Progenitor cell of endocrine pancreas (in vitro differentiated cells): ENCODE measurements at regions not wholly inside any gene's neighbourhood (a gene's known extent, or its start where the extent isn't known, plus 50 kb on each side); places are given as distances from the start of the nearest gene placed in this dataset.

Experiments
- DNase-seq: peaks from one replicate; pipeline ENCODE4 v3.0.0; 2021; ENCODE audit warnings: low spot score; ENCODE audit not compliant: unreplicated experiment
- H3K27ac Mint-ChIP-seq: 2 replicates; pipeline ENCODE4 v1.8.0; 2021; ENCODE audit warnings: mild to moderate bottlenecking, moderate library complexity, mixed read lengths
- H3K27me3 Mint-ChIP-seq: 2 replicates; pipeline ENCODE4 v1.8.0; 2021; ENCODE audit warnings: mixed read lengths
- H3K36me3 Mint-ChIP-seq: 2 replicates; pipeline ENCODE4 v1.8.0; 2022; ENCODE audit warnings: mixed read lengths; ENCODE audit not compliant: insufficient read depth
- H3K4me1 Mint-ChIP-seq: 2 replicates; pipeline ENCODE4 v1.8.0; 2021; ENCODE audit warnings: low read depth, mixed read lengths
- H3K4me3 Mint-ChIP-seq: 2 replicates; pipeline ENCODE4 v1.8.0; 2021; ENCODE audit warnings: low read depth, mild to moderate bottlenecking, moderate library complexity, mixed read lengths
- H3K9me3 Mint-ChIP-seq: 2 replicates; pipeline ENCODE4 v1.8.0; 2021; ENCODE audit warnings: low read depth, mixed read lengths
- TF ChIP-seq, protein P1 (sequence below): fragments of 200-600 bp; sonication (generic); IDR thresholded peaks from one replicate; pipeline ENCODE4 v1.5.0; 2021; ENCODE audit warnings: antibody characterized with exemption, mild to moderate bottlenecking; ENCODE audit not compliant: unreplicated experiment

DNA sequence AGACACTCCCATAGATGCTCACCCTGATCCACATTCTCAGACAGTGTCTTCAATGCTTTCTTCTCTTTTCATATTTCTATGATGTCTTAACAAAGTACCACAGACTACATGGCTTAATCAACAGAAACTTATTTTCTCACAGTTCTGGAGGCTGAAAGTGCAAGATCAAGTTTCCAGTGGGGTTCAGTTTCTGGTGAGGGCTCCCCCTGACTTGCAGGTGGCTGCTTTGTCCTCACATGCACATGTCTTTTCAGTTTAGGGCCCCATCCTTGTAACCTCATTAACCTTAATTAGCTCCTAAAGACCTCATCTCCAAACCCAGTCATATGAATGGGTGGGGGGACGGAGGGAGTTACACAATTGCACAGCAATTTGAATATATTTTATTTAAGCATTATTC, 335.8 kb downstream of the AASDHPPT start:
- Mint-ChIP-seq H3K4me3 (no peak overlapping the region), H3K27me3 (no peaks in the 10 kb centered on the region), H3K9me3 (no peaks in the 10 kb centered on the region), H3K27ac (no peak overlapping the region), H3K36me3 (no peaks in the 10 kb centered on the region), H3K4me1 (peaks cover 7% of the 10 kb centered on the region)
- TF ChIP-seq, protein P1, sequence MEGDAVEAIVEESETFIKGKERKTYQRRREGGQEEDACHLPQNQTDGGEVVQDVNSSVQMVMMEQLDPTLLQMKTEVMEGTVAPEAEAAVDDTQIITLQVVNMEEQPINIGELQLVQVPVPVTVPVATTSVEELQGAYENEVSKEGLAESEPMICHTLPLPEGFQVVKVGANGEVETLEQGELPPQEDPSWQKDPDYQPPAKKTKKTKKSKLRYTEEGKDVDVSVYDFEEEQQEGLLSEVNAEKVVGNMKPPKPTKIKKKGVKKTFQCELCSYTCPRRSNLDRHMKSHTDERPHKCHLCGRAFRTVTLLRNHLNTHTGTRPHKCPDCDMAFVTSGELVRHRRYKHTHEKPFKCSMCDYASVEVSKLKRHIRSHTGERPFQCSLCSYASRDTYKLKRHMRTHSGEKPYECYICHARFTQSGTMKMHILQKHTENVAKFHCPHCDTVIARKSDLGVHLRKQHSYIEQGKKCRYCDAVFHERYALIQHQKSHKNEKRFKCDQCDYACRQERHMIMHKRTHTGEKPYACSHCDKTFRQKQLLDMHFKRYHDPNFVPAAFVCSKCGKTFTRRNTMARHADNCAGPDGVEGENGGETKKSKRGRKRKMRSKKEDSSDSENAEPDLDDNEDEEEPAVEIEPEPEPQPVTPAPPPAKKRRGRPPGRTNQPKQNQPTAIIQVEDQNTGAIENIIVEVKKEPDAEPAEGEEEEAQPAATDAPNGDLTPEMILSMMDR = no peak
- DNase-seq = no peak

DNA sequence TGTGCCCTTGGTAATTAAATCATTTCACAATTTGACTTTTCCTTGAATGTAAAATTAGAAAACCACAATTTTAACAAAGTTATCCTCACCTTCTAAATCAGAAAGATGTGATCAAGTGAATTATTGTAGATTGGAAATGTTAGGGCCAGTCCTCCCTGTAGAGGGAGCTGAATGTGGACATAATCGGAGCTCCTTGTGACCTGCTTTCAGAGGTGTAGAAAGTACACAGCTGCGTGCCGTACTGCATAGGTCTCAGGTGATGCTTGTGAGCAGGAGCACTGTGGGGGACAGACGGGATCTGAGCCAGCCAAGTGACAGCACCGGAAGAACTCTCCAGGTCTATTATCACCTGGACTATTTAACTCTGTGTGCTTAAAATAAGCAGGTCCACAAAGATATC, 338.0 kb downstream of the AASDHPPT start:
- Mint-ChIP-seq H3K9me3 (no peaks in the 10 kb centered on the region), H3K27ac (no peak overlapping the region), H3K36me3 (no peaks in the 10 kb centered on the region), H3K4me3 (no peak overlapping the region), H3K27me3 (no peaks in the 10 kb centered on the region), H3K4me1 (peaks cover 7% of the 10 kb centered on the region)
- TF ChIP-seq, protein P1 = peak; percentile 45
- DNase-seq = no peak

DNA sequence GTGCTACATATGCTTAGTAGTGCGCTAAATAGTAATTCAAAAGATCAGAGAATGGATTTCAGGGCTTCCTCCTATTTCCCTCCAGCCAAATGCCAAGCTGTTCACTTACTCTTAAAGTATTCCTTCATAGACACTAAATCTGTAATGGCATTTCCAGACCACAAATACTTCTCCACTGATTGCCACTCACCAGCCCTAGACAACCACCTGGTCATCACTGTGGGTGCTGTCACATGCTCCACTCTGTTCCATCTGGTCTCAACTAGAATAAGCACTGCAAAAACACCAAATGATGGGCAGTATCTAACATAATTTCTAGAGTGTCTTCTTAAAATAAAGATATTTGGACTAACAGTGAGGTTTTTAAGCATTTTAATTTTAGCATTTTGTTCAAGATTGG, 341.3 kb downstream of the AASDHPPT start:
- Mint-ChIP-seq H3K36me3 (no peaks in the 10 kb centered on the region), H3K9me3 (no peaks in the 10 kb centered on the region), H3K4me1 (peaks cover 9% of the 10 kb centered on the region), H3K27ac (no peak overlapping the region), H3K4me3 (no peak overlapping the region), H3K27me3 (no peaks in the 10 kb centered on the region)
- TF ChIP-seq, protein P1 = no peak
- no peak for DNase-seq

DNA sequence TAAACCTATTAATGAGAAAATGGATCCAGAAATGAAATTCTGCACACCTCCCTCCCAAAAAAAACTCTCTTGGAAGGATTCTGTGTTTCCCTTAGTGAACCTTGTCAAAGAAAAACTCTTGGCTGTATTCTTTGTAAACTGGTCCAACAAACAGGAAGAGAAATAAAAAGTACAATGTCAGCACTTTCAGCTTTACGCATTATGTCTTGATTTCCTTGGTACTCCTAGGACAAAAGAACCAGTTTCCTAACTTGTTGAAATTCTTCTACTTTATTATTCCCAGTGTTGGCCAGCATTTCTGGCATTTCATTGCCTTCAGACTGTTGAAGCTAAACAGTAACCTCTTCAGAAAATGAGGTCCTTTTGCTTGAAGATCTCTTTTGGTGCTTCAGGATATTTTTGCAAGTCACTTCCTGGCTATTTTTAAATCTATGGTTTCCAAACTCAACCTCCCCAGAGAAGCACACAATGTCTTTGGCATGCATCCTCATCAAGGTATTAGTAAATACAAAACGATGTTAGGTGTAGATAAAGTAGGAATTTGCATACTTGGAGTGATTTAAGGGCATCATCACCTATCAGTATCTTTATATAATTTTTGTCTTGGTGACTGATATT, 342.7 kb downstream of the AASDHPPT start:
- Mint-ChIP-seq H3K27me3 (no peaks in the 10 kb centered on the region), H3K4me3 (no peak overlapping the region), H3K36me3 (no peaks in the 10 kb centered on the region), H3K4me1 (peaks cover 6% of the 10 kb centered on the region), H3K9me3 (no peaks in the 10 kb centered on the region), H3K27ac (no peak overlapping the region)
- no peak for DNase-seq
- TF ChIP-seq, protein P1 = no peak

DNA sequence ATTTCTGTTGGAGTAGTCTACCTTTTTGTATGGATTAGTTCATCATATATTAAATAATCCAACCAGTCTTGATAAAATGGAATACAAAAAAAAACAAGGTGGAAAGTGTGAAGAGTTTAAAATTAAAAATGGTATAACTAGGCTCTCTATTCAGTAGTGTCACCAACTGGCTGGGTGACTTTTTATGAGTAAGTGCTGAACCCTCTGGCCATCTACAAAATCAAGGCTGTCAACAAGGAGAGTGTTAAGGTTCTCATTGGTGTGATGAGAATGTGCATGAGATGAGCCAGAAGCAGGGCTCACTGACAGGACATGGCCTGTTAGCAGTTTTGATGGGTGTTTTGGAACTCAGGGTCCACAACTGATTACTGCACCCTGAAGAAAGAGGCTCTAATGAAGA, 343.2 kb downstream of the AASDHPPT start:
- no peaks in the 10 kb centered on the region for H3K27me3 Mint-ChIP-seq
- TF ChIP-seq, protein P1 = no peak
- DNase-seq = no peak
- no peaks in the 10 kb centered on the region for H3K9me3 Mint-ChIP-seq
- no peaks in the 10 kb centered on the region for H3K36me3 Mint-ChIP-seq
- H3K4me1 Mint-ChIP-seq = peaks cover 2% of the 10 kb centered on the region
- H3K4me3 Mint-ChIP-seq = no peak overlapping the region
- H3K27ac Mint-ChIP-seq = no peak overlapping the region
